ENCODE measurements at regions not wholly inside any gene's neighbourhood (a gene's known extent, or its start where the extent isn't known, plus 50 kb on each side); places are given as distances from the start of the nearest gene placed in this dataset.

DNA sequence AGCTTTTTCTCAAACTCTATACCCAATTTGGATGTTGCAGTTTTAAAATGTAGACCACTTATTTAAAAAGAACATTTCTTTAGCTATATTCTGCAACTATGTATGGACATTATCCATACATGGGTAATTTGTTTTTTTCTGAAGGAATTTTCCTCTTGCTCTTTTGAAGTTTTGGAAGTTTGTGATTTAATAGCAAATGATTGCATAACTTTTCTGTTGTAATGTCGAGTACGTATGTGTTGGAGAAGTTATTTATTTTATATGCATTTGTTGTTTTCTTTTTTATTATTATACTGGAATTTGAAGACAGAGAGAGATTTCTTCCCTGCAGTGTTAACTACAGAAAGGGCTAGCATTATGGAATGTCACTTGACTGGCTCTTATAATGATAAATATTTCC lies 207.7 kb upstream of the FANCL start:
- TF ChIP-seq CTCF (IDR thresholded peaks at IDR 0.05; ENCODE audit: poor library complexity, severe bottlenecking) (no peak), POLR2AphosphoS5 (IDR thresholded peaks at IDR 0.05) (no peak), REST (IDR thresholded peaks at IDR 0.05; ENCODE audit: borderline replicate concordance) (no peak), TAF1 (IDR thresholded peaks at IDR 0.05; ENCODE audit: low read depth) (no peak), EZH2 (IDR thresholded peaks at IDR 0.05; ENCODE audit: borderline replicate concordance, insufficient read depth, low read length, poor library complexity, severe bottlenecking) (no peak), RAD21 (conservative IDR thresholded peaks at IDR 0.05) (no peak), SMC3 (conservative IDR thresholded peaks at IDR 0.05; ENCODE audit: poor library complexity) (no peak), EP300 (conservative IDR thresholded peaks at IDR 0.05; ENCODE audit: poor library complexity, severe bottlenecking) (no peak), MXI1 (conservative IDR thresholded peaks at IDR 0.05; ENCODE audit: poor library complexity, severe bottlenecking) (no peak)
